HepG2 (cell line): ENCODE measurements at regions not wholly inside any gene's neighbourhood (a gene's known extent, or its start where the extent isn't known, plus 50 kb on each side); places are given as distances from the start of the nearest gene placed in this dataset.

Experiments used
- ATAC-seq: fragments of 200-7000 bp; cut with Tn5 transposase; 3 replicates; pipeline ENCODE4 v1.9.1; 2020; ENCODE audit warnings: mild to moderate bottlenecking, moderate library complexity
- BruUV-seq: library from RNA; stranded (reverse); fragments of 400-500 nt; replicated peaks from 2 replicates; lab custom pipeline; 2021; lab: Mats Ljungman, UMichigan
- CTCF ChIA-PET: fragments of 300-600 bp; formaldehyde crosslinking; extraction: SDS; loops from one replicate; lab custom pipeline; 2021; ENCODE audit warnings: low total read pairs, inconsistent platforms, low intra/inter-chr PET ratio; lab: Yijun Ruan, JAX
- POLR2A ChIA-PET: fragments of 350-600 bp; sonication (Branson Sonifier 250); formaldehyde crosslinking; loops from one replicate; lab custom pipeline; 2020; ENCODE audit warnings: antibody characterized with exemption, inconsistent platforms; lab: Yijun Ruan, JAX
- DNase-seq: peaks from one replicate; pipeline ENCODE4 v3.0.0-alpha.2; 2015; ENCODE audit warnings: low spot score
- FAIRE-seq: peaks from 3 replicates; lab custom pipeline; 2011; peaks lifted over from hg19 to GRCh38; lab: Jason Lieb, UNC
- H2AFZ ChIP-seq: one replicate; pipeline ENCODE4 v1.6.1; 2011; ENCODE audit warnings: low read length, inconsistent platforms
- H3K27ac ChIP-seq: fragments of 300-600 bp; 3 replicates; pipeline ENCODE4 v1.8.0; 2011; ENCODE audit warnings: mixed run types, mild to moderate bottlenecking, mixed read lengths, low read length, inconsistent platforms; ENCODE audit not compliant: insufficient read depth; ENCODE audit errors: extremely low read length
- H3K27me3 ChIP-seq, 2 experiments: fragments of 200-600 bp in 1 of 2; 2 replicates in 1 of 2; 3 replicates in 1 of 2; pipeline versions ENCODE4 v1.6.0 to v1.8.0; 2011; ENCODE audit warnings: low read length in 2 of 2, mild to moderate bottlenecking in 2 of 2, moderate library complexity in 2 of 2, inconsistent platforms in 1 of 2; ENCODE audit not compliant: insufficient read depth in 2 of 2, control insufficient read depth in 1 of 2
- H3K36me3 ChIP-seq, 2 experiments: fragments of 200-600 bp in 1 of 2; replicated peaks in 1 of 2; 2 replicates in 1 of 2; 3 replicates in 1 of 2; pipeline versions ENCODE4 v1.5.1 to v1.8.0; 2011; ENCODE audit warnings: low read length in 2 of 2, inconsistent platforms in 1 of 2; ENCODE audit not compliant: insufficient read depth in 2 of 2, control insufficient read depth in 1 of 2
- H3K4me1 ChIP-seq: 2 replicates; pipeline ENCODE4 v1.5.1; 2012; ENCODE audit warnings: low read length, inconsistent platforms; ENCODE audit not compliant: insufficient read depth
- H3K4me2 ChIP-seq: 2 replicates; pipeline ENCODE4 v1.6.0; 2011; ENCODE audit warnings: low read depth, low read length, inconsistent platforms
- H3K4me3 ChIP-seq, 3 experiments: fragments of 200-600 bp in 1 of 3; sonication (generic), shearing (Covaris generic) in 1 of 3; replicated peaks in 1 of 3; 2 replicates each; pipeline ENCODE4 v1.5.1; 2011 to 2016; ENCODE audit warnings: low read length in 3 of 3, inconsistent platforms in 2 of 3, low read depth in 2 of 3, mild to moderate bottlenecking in 2 of 3, control low read depth in 1 of 3, mixed read lengths in 1 of 3; ENCODE audit not compliant: insufficient read depth in 1 of 3
- H3K79me2 ChIP-seq: one replicate; pipeline ENCODE4 v1.6.1; 2011; ENCODE audit warnings: low read length, inconsistent platforms; ENCODE audit not compliant: insufficient read depth
- H3K9ac ChIP-seq: 2 replicates; pipeline ENCODE4 v1.6.0; 2011; ENCODE audit warnings: mild to moderate bottlenecking, low read depth, low read length, inconsistent platforms; ENCODE audit not compliant: insufficient read depth
- H3K9me3 ChIP-seq: 2 replicates; pipeline ENCODE4 v1.5.1; 2012; ENCODE audit warnings: mild to moderate bottlenecking, low read length
- H4K20me1 ChIP-seq: 2 replicates; pipeline ENCODE4 v1.6.0; 2011; ENCODE audit warnings: inconsistent platforms, mild to moderate bottlenecking, low read length, moderate library complexity; ENCODE audit not compliant: insufficient read depth
- HOMEZ ChIP-seq: IDR thresholded peaks from 2 replicates; pipeline ENCODE4 v1.6.1; 2016; ENCODE audit warnings: low read depth
- IRX3 ChIP-seq: sonication (generic); formaldehyde crosslinking; IDR thresholded peaks from 2 replicates; pipeline ENCODE4 v1.8.1; 2023; ENCODE audit warnings: mild to moderate bottlenecking, low read depth, missing genetic modification reagents, borderline replicate concordance
- MEIS2 ChIP-seq: sonication (generic); formaldehyde crosslinking; IDR thresholded peaks from 2 replicates; pipeline ENCODE4 v1.9.0; 2021; ENCODE audit warnings: mild to moderate bottlenecking, missing genetic modification reagents
- MIXL1 ChIP-seq: IDR thresholded peaks from 2 replicates; pipeline ENCODE4 v1.6.1; 2016
- MYC ChIP-seq: sonication (generic); formaldehyde crosslinking; IDR thresholded peaks from 2 replicates; pipeline ENCODE4 v1.9.0; 2021; ENCODE audit warnings: missing genetic modification reagents, borderline replicate concordance
- NFRKB ChIP-seq: fragments of 450-650 bp; IDR thresholded peaks from 2 replicates; pipeline ENCODE4 v1.6.1; 2017
- NR2C2 ChIP-seq: sonication (generic); formaldehyde crosslinking; IDR thresholded peaks from 2 replicates; pipeline ENCODE4 v1.4.0; 2020; ENCODE audit warnings: missing genetic modification reagents, mild to moderate bottlenecking, moderate library complexity, borderline replicate concordance
- SMYD3 ChIP-seq: sonication (generic); formaldehyde crosslinking; IDR thresholded peaks from 2 replicates; pipeline ENCODE4 v1.8.1; 2023; ENCODE audit warnings: mild to moderate bottlenecking, missing genetic modification reagents
- XRCC5 ChIP-seq: fragments of 200-400 bp; formaldehyde crosslinking; optimal IDR thresholded peaks from 2 replicates; pipeline ENCODE3; 2017; ENCODE audit warnings: mild to moderate bottlenecking, low read length
- ZBED4 ChIP-seq: sonication (generic); formaldehyde crosslinking; IDR thresholded peaks from 2 replicates; pipeline ENCODE4 v1.4.0; 2020; ENCODE audit warnings: missing genetic modification reagents, borderline replicate concordance
- ZNF10 ChIP-seq: sonication (generic); formaldehyde crosslinking; IDR thresholded peaks from 2 replicates; pipeline ENCODE4 v1.4.0; 2020; ENCODE audit warnings: mild to moderate bottlenecking, low read depth, missing genetic modification reagents, borderline replicate concordance
- ZNF205 ChIP-seq: IDR thresholded peaks from 2 replicates; pipeline ENCODE4 v1.6.1; 2018; ENCODE audit warnings: missing biosample characterization, missing genetic modification reagents
- ZNF430 ChIP-seq: sonication (generic); formaldehyde crosslinking; IDR thresholded peaks from 2 replicates; pipeline ENCODE4 v1.9.0; 2021; ENCODE audit warnings: mild to moderate bottlenecking, missing genetic modification reagents
- ZNF550 ChIP-seq: sonication (generic); formaldehyde crosslinking; IDR thresholded peaks from 2 replicates; pipeline ENCODE4 v1.4.0; 2020; ENCODE audit warnings: mild to moderate bottlenecking, missing genetic modification reagents, borderline replicate concordance
- ZNF687 ChIP-seq: sonication (generic); formaldehyde crosslinking; IDR thresholded peaks from 2 replicates; pipeline ENCODE4 v1.5.1; 2020; ENCODE audit warnings: mild to moderate bottlenecking, missing genetic modification reagents, moderate library complexity
- ZNF737 ChIP-seq: sonication (generic); formaldehyde crosslinking; IDR thresholded peaks from 2 replicates; pipeline ENCODE4 v1.5.0; 2020; ENCODE audit warnings: missing genetic modification reagents, mild to moderate bottlenecking, borderline replicate concordance
- ZZZ3 ChIP-seq: sonication (generic); formaldehyde crosslinking; IDR thresholded peaks from 2 replicates; pipeline ENCODE4 v1.4.0; 2020; ENCODE audit warnings: missing genetic modification reagents, mild to moderate bottlenecking, borderline replicate concordance
- in situ Hi-C: cut with HindIII; loops from 2 replicates; pipeline ENCODE4 v1.10.0; 2017; ENCODE audit warnings: low pct_unique_long_range_greater_than_20kb; ENCODE audit not compliant: extremely low pct_ligation_motif_present
- intact Hi-C: fragments of 100-400 bp; cut with micrococcal nuclease; formaldehyde crosslinking; loops from one replicate; pipeline ENCODE4 v1.10.0; 2022; ENCODE audit not compliant: unreplicated experiment

GRCh38 chr7:19565602-19566001 lies 143.2 kb downstream of the POLR1F start:
- TF ChIP-seq ZNF430 (CRISPR knock-in tag) (no peak), MEIS2 (CRISPR knock-in tag) (no peak), ZNF737 (CRISPR knock-in tag) (no peak), ZNF550 (no peak), ZZZ3 (CRISPR knock-in tag) (no peak), HOMEZ (CRISPR knock-in tag) (no peak), XRCC5 (no peak), ZNF687 (CRISPR knock-in tag) (no peak), SMYD3 (CRISPR knock-in tag) (no peak), ZBED4 (CRISPR knock-in tag) (no peak), NR2C2 (CRISPR knock-in tag) (no peak), NFRKB (no peak), ZNF205 (CRISPR knock-in tag) (no peak), ZNF10 (CRISPR knock-in tag) (no peak), MYC (CRISPR knock-in tag) (no peak), MIXL1 (no peak), IRX3 (CRISPR knock-in tag) (no peak)
- FAIRE-seq: no peak
- Histone ChIP-seq H3K4me2 (no peak overlapping the region), H3K4me3 (no peak overlapping the region), H4K20me1 (no peaks in the 10 kb centered on the region), H3K27ac (no peak overlapping the region), H3K9me3 (peaks cover 59% of the 10 kb centered on the region), H3K9ac (no peak overlapping the region), H3K4me1 (no peaks in the 10 kb centered on the region), H3K36me3 (no peaks in the 10 kb centered on the region), H2AFZ (no peak overlapping the region), H3K79me2 (no peaks in the 10 kb centered on the region), H3K27me3 (no peaks in the 10 kb centered on the region)
- DNase-seq: no peak
- BruUV-seq: no TSS peak
- POLR2A ChIA-PET: no interaction called here
- ATAC-seq: no peak
- in situ Hi-C loops (no loop called here), intact Hi-C loops (no loop called here)
- CTCF ChIA-PET: no interaction called here
